Fibroblast of villous mesenchyme (primary cell): ENCODE measurements at regions not wholly inside any gene's neighbourhood (a gene's known extent, or its start where the extent isn't known, plus 50 kb on each side); places are given as distances from the start of the nearest gene placed in this dataset.

ENCODE experiments used
- DNase-seq: peaks from one replicate; pipeline ENCODE4 v3.0.0-alpha.2; 2010; ENCODE audit warnings: low read depth
- H3K4me3 ChIP-seq: 2 replicates; pipeline ENCODE4 v1.5.1; 2011; ENCODE audit warnings: low read depth, mild to moderate bottlenecking, low read length
- TF ChIP-seq, protein P1 (sequence below): IDR thresholded peaks from 2 replicates; pipeline ENCODE4 v1.5.1; 2012; ENCODE audit warnings: low read depth, mild to moderate bottlenecking, low read length; ENCODE audit not compliant: insufficient read depth

DNA sequence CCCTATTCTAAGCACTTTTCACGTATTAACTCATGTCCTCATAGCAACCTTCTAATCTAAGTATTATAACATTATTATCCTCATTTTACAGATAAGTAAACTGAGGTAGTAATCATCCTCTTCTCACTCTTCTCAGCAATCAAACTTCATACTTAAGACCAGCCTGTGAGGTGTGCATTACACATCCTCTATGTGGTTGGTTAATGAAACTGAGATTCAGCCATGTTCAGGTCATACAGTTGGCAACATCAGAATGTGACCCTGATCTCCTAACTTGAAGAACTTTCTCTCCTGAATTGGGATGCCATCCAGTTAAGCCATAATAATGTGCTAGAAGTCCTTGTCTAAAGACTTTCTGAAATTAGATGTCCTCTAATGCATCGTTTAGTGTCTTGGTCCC lies 275.1 kb upstream of the ANKRD55 start:
- no peak for DNase-seq
- TF ChIP-seq, protein P1, sequence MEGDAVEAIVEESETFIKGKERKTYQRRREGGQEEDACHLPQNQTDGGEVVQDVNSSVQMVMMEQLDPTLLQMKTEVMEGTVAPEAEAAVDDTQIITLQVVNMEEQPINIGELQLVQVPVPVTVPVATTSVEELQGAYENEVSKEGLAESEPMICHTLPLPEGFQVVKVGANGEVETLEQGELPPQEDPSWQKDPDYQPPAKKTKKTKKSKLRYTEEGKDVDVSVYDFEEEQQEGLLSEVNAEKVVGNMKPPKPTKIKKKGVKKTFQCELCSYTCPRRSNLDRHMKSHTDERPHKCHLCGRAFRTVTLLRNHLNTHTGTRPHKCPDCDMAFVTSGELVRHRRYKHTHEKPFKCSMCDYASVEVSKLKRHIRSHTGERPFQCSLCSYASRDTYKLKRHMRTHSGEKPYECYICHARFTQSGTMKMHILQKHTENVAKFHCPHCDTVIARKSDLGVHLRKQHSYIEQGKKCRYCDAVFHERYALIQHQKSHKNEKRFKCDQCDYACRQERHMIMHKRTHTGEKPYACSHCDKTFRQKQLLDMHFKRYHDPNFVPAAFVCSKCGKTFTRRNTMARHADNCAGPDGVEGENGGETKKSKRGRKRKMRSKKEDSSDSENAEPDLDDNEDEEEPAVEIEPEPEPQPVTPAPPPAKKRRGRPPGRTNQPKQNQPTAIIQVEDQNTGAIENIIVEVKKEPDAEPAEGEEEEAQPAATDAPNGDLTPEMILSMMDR = no peak
- no peak overlapping the region for H3K4me3 ChIP-seq

GRCh38 chr5:56507351-56507930 lies 274.3 kb upstream of the ANKRD55 start:
- DNase-seq = no peak
- H3K4me3 ChIP-seq = no peak overlapping the region
- TF ChIP-seq, protein P1 = no peak

GRCh38 chr5:56506211-56506965 lies 273.3 kb upstream of the ANKRD55 start:
- no peak overlapping the region for H3K4me3 ChIP-seq
- DNase-seq = no peak
- TF ChIP-seq, protein P1 = no peak

DNA sequence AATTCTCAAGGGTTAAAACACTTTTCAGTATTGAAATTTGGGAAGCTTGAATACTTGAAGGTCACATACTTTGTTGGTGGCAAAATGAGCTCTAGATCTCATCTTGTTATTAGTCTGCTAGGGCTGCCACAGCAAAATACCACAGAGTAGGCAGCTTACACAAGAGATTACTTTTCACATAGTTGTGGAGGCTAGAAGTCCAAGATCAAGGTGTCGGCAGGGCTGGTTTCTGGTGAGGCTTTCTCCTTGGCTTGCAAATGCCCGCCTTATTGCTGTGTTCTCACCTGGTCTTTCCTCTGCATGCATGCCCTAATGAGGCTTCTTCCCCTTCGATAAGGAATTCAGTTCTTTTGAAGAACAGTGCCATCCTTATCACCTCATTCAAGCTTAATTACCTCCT lies 270.8 kb upstream of the ANKRD55 start:
- no peak overlapping the region for H3K4me3 ChIP-seq
- DNase-seq = no peak
- TF ChIP-seq, protein P1 = no peak

- DNase-seq = peak; percentile 50
- H3K4me3 ChIP-seq = no peak overlapping the region
- TF ChIP-seq, protein P1 = no peak
These were observed 268.8 kb upstream of the ANKRD55 start for GRCh38 chr5:56501781-56502557.

DNA sequence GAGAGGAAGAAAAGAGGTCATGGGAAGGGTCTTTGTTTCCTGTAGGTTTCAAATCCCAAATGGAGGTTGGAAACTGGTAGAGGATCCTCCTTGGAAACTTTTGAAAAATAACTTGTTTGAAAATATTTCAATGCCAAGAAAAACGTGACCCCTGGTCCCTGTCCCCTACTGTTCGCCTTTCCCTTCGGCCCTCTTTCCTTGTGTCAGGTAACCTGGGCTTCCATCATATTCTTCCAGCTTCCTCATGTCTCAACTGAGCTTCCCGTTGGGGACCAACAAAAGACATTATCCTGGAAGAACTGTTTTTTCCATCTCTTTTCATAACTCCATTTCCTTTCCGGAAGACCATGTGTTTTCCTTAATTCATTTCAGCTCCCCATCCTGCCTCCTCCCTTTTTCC lies 266.8 kb upstream of the ANKRD55 start:
- TF ChIP-seq, protein P1 = no peak
- no peak overlapping the region for H3K4me3 ChIP-seq
- no peak for DNase-seq
